ENCODE measurements at regions not wholly inside any gene's neighbourhood (a gene's known extent, or its start where the extent isn't known, plus 50 kb on each side); places are given as distances from the start of the nearest gene placed in this dataset.

DNA sequence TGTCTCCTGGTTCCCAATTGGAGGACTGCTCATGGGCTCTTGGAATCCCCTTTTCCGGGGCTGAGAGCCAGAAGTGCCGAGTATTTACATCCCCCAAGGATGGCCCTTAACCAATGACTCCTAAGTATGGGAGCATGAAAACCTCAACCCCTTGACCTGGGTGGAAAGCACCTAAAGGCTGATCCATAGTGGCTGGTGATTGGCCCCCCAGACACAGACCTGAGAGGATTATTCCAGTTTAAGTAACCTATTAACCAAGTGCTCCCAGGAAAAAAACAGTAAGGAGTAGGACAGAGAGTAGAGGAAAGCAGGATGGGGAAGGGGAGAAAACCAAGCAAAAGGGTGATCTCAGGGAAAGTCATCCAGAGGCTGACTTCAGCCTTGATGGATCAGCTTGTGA, 206.1 kb upstream of the RND3 start:
- TF ChIP-seq, protein P1, sequence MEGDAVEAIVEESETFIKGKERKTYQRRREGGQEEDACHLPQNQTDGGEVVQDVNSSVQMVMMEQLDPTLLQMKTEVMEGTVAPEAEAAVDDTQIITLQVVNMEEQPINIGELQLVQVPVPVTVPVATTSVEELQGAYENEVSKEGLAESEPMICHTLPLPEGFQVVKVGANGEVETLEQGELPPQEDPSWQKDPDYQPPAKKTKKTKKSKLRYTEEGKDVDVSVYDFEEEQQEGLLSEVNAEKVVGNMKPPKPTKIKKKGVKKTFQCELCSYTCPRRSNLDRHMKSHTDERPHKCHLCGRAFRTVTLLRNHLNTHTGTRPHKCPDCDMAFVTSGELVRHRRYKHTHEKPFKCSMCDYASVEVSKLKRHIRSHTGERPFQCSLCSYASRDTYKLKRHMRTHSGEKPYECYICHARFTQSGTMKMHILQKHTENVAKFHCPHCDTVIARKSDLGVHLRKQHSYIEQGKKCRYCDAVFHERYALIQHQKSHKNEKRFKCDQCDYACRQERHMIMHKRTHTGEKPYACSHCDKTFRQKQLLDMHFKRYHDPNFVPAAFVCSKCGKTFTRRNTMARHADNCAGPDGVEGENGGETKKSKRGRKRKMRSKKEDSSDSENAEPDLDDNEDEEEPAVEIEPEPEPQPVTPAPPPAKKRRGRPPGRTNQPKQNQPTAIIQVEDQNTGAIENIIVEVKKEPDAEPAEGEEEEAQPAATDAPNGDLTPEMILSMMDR (IDR thresholded peaks at IDR 0.05; ENCODE audit: unreplicated experiment) = no peak
- H3K27me3 Mint-ChIP-seq (ENCODE audit: low read depth) = no peaks in the 10 kb centered on the region
- peaks cover 5% of the 10 kb centered on the region for H3K4me1 Mint-ChIP-seq
- H3K36me3 Mint-ChIP-seq = no peaks in the 10 kb centered on the region
- no peak overlapping the region for H3K27ac Mint-ChIP-seq
- H3K9me3 Mint-ChIP-seq = peaks cover 3% of the 10 kb centered on the region
- DNase-seq (ENCODE audit: low spot score in 2 of 2, unreplicated experiment in 2 of 2) = no peak
- H3K4me3 Mint-ChIP-seq = no peak overlapping the region

DNA sequence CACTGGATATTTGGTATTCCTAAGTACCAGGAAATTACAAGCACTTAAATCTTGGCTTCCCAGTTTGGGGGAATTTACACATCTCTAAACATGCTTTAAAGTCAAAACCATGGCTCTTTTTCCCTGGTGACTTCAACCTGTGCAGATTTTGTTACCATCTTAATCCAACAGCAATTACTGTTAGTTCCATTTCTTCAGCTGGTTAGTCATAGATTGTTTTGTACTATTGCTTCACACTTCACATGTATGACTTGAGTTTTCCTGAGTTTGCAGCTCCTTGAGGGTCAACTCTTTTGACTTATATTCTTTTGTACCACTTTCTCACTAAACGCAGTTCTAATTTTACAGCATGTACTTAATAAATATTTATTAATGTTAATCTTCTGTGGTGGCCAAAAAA, 203.4 kb upstream of the RND3 start:
- H3K4me1 Mint-ChIP-seq = no peaks in the 10 kb centered on the region
- no peak for DNase-seq (ENCODE audit: low spot score in 2 of 2, unreplicated experiment in 2 of 2)
- H3K27me3 Mint-ChIP-seq (ENCODE audit: low read depth) = no peaks in the 10 kb centered on the region
- no peak overlapping the region for H3K4me3 Mint-ChIP-seq
- no peaks in the 10 kb centered on the region for H3K36me3 Mint-ChIP-seq
- TF ChIP-seq, protein P1 (IDR thresholded peaks at IDR 0.05; ENCODE audit: unreplicated experiment) = no peak
- no peak overlapping the region for H3K27ac Mint-ChIP-seq
- H3K9me3 Mint-ChIP-seq = no peaks in the 10 kb centered on the region

DNA sequence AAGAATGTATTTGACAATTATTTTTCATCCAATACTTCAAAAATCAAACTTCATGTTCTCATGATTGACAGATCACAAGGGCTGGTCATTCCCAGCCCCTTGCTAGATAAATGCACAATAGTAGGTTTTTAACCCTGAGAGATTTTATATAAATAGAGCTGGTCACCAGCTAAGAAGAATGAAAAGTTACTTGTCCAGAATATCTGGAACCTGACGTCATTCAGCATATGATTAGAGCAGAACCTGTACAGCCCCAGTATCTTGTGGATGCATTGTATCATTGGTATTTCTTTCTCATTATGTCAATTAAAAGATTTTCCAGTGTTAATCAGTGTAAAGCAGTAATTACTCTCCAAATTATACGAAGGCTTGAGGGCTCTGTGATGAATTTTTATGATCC, 202.8 kb upstream of the RND3 start:
- H3K4me3 Mint-ChIP-seq = no peak overlapping the region
- H3K9me3 Mint-ChIP-seq = no peaks in the 10 kb centered on the region
- TF ChIP-seq, protein P1 (IDR thresholded peaks at IDR 0.05; ENCODE audit: unreplicated experiment) = no peak
- H3K4me1 Mint-ChIP-seq = no peaks in the 10 kb centered on the region
- no peak overlapping the region for H3K27ac Mint-ChIP-seq
- no peaks in the 10 kb centered on the region for H3K27me3 Mint-ChIP-seq (ENCODE audit: low read depth)
- DNase-seq (ENCODE audit: low spot score in 2 of 2, unreplicated experiment in 2 of 2) = no peak
- H3K36me3 Mint-ChIP-seq = no peaks in the 10 kb centered on the region

DNA sequence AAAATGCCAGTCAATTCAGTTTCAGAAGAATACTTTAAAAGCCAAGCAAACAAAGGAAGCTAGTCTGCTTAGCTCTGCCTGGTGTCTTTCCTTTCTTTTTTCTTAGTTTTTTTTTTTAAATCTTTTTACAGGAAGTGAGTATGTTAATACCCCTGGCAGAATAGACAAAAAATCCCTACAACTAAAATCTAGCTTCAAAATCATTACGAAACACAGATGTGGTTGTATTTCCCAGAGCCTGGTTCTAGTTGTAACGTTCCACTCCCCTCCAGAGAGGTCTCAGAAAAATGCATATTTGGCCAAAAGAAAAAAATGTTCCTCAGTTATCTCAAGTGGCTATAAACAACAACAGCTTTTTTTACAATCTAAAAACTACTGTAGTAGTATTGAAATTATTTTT, 202.1 kb upstream of the RND3 start:
- Mint-ChIP-seq H3K9me3 (no peaks in the 10 kb centered on the region), H3K36me3 (no peaks in the 10 kb centered on the region), H3K27me3 (ENCODE audit: low read depth) (no peaks in the 10 kb centered on the region), H3K4me1 (peaks cover 2% of the 10 kb centered on the region), H3K4me3 (no peak overlapping the region), H3K27ac (no peak overlapping the region)
- DNase-seq (ENCODE audit: low spot score in 2 of 2, unreplicated experiment in 2 of 2) = no peak
- TF ChIP-seq, protein P1 (IDR thresholded peaks at IDR 0.05; ENCODE audit: unreplicated experiment) = no peak

DNA sequence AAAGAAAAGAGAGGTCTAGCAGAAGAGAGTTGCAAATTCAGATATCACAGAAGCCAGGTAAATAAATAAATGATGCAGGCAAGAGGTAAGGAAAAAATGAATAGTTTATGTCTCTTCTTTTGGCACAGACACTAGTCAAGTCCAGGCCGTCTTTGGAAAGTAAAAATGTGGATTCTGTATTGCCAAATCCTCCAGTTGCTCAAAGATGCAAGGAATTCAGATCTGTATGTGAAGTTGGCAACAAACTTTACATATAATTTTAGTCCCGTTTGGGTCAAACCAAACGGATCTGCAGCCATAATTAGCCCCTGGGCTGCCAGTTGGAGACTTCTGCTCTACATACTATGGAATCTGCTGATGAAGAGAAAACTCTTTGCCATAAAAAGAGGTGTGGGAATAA, 200.5 kb upstream of the RND3 start:
- H3K4me3 Mint-ChIP-seq = no peak overlapping the region
- H3K4me1 Mint-ChIP-seq = peaks cover 2% of the 10 kb centered on the region
- no peaks in the 10 kb centered on the region for H3K9me3 Mint-ChIP-seq
- TF ChIP-seq, protein P1 (IDR thresholded peaks at IDR 0.05; ENCODE audit: unreplicated experiment) = no peak
- H3K27me3 Mint-ChIP-seq (ENCODE audit: low read depth) = no peaks in the 10 kb centered on the region
- no peaks in the 10 kb centered on the region for H3K36me3 Mint-ChIP-seq
- no peak for DNase-seq (ENCODE audit: low spot score in 2 of 2, unreplicated experiment in 2 of 2)
- H3K27ac Mint-ChIP-seq = no peak overlapping the region

DNA sequence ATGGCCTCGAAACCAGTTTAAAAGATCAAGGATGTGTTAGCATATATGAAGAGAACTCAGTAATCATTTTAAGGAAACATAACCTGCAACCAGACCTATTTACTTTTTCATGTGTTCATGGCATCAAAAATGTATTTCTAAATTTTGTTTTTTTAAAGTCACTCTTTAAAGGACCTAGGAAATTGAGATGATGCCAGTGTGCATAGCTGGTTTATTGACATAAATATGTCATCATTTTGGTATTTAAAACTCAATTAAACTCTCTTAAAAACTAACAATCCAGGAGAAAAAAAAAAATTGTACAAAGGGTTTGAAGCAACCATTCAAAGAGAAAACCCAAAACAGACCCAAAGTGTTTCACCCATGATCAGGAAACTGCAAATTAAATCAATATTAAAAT, 198.9 kb upstream of the RND3 start:
- Mint-ChIP-seq H3K4me1 (peaks cover 2% of the 10 kb centered on the region), H3K27ac (no peak overlapping the region), H3K36me3 (no peaks in the 10 kb centered on the region), H3K9me3 (peaks cover 1% of the 10 kb centered on the region), H3K27me3 (ENCODE audit: low read depth) (no peaks in the 10 kb centered on the region), H3K4me3 (no peak overlapping the region)
- TF ChIP-seq, protein P1 (IDR thresholded peaks at IDR 0.05; ENCODE audit: unreplicated experiment) = no peak
- DNase-seq (ENCODE audit: low spot score in 2 of 2, unreplicated experiment in 2 of 2) = no peak

Measured in mesothelial cell of epicardium (in vitro differentiated cells).